NCI-H460 (cell line): ENCODE measurements at regions not wholly inside any gene's neighbourhood (a gene's known extent, or its start where the extent isn't known, plus 50 kb on each side); places are given as distances from the start of the nearest gene placed in this dataset.

ENCODE experiments used
- DNase-seq: peaks from one replicate; pipeline ENCODE4 v3.0.0-alpha.2; 2016; ENCODE audit warnings: low read depth; ENCODE audit errors: extremely low read depth

DNA sequence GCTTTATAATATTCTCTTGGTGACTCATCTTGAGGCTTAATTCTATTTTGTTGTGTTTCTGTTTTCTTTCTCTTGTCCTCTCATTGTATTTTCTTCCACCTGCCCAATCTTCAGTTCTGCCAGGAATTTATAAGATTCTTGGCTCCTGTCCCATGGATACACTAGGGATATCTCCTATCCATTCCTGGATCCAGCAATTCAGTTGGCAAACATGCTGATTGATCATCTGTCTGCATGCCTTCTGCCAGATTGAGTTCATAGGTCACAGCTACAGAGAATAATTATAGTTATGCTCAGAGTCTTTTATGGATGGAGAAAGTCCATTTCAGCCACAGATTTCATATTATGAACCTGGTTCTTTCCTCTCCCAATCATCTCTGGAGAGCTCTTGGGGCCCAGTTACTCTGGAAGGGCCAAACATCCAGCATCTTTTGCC lies 140.4 kb upstream of the MAGI2 start:
- DNase-seq = no peak

DNA sequence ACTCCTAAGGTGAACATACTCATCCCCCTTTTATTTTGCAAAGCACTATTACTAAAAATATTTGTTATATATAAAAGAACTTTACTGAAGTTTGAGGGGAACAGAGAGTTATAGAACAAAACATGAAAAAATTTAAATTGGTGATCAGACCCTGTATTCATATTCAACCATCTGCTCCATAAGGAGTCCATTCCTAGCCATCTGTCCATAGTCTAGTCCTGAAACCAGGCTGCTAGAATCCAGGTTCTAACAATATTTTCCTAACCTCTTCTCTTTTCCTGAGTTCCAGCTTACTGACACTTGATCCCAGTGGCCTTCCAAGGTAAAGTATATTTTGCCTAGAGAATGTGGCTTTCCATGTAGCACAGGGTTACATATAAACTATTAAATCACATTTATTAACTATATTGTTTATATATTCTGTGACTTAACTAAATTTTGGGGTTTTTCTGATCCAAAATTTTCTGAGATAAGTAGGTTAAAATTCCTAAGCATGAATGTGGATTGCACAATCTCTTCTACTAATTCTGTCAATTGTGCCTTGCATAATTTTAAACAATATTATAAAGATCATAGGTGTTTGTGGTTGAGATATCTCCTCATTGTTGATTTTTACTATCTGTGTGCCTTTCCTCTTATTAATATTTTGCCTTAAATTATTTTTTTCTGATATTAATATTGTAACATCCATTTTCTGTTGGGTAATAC lies 137.6 kb upstream of the MAGI2 start:
- no peak for DNase-seq

DNA sequence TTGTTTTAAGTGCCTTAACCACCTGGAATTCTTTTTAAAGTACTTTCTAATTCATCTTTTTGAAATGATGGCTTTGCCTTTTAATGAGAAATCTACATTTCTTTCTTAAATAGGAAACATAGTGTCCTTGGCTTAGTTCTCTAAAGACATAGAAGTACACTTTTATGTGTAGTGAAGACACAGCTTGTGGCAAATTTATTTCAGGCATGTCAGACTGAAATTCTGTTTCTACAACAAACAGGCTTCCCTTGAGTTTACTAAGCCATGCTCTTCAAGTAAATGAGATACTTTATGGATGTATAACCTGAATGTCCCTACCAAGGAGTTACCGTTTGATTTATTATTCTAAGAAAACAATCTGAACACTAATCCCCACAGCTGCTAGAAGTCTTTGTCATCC lies 136.9 kb upstream of the MAGI2 start:
- no peak for DNase-seq

DNA sequence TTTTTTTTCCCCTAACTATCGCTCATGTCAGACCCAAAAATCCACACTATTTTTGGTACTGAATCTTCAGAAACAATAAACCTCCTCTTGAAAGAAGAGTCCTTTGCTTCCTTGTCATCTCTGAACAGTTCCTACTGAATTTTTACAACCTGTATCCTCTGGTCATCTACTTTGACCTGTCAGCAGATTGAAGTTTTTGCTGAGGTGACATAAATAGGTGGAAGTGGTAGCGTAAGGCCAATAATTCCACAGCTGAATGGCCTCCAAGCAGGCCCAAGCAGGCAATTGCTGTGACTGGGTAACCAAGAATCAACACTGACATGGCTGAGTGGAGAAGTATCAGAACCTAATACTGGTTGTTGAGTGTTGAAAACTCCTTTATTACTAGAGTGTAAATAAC lies 117.4 kb upstream of the MAGI2 start:
- DNase-seq = no peak

GRCh38 chr7:79563821-79564522 lies 110.5 kb upstream of the MAGI2 start:
- DNase-seq = no peak

DNA sequence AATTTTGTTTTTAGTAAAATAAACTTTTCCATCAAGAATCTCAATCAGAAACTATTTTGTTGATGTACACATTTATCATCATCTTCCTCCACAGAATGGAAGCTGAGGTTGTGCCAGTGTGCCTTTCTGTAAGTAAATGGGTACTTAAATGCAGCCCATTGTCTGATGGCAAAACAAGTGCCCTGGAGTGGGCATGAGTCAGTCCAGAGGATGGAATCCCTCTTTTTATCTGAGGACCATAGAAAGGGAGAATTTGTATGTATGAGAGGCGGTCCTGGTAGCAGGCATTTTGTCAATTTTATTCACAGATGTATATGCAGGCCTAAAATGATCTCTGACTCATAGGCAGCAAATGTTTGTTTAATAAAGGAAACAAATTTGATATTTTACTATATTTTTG lies 102.1 kb upstream of the MAGI2 start:
- DNase-seq = no peak

DNA sequence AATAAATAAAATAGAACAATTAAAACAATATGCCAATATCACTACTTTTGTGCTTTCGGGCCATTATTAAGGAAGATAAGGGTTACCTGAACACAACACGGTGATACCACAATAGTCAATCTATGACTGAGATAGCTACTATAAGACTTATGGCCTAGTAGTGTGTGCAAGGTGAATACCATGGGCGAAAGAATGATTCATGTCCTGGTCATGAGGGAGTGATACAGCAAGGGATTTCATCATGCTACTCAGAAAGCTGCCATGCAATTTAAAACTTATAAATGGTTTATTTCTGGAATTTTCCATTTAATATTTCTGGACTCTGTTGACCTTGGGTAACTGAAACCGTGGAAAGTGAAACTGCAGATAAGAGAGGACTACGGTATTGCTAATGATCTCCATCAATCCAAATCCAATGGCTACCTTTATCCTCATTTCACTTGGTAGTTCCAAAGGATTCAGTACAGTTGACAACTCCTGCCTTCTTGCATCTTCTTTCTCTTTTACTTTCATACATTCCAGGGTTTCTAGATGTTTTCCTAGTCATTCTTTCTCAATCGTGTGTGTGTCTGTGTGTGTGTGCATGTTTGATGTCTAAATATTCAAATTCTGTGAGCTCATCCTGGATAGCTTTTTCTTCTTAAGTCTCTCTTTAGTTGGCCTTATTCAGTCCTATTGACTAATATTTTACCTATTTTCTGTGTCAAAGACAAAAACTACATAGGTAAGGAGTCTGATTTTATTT lies 100.5 kb upstream of the MAGI2 start:
- DNase-seq = peak; percentile 18

GRCh38 chr7:79552463-79552862 lies 99.0 kb upstream of the MAGI2 start:
- DNase-seq = no peak

- no peak for DNase-seq
Measured at GRCh38 chr7:79548727-79549126, 95.3 kb upstream of the MAGI2 start.

GRCh38 chr7:79547132-79547531 lies 93.7 kb upstream of the MAGI2 start:
- no peak for DNase-seq

- DNase-seq = no peak
Measured at GRCh38 chr7:79540592-79540991, 87.1 kb upstream of the MAGI2 start.

DNA sequence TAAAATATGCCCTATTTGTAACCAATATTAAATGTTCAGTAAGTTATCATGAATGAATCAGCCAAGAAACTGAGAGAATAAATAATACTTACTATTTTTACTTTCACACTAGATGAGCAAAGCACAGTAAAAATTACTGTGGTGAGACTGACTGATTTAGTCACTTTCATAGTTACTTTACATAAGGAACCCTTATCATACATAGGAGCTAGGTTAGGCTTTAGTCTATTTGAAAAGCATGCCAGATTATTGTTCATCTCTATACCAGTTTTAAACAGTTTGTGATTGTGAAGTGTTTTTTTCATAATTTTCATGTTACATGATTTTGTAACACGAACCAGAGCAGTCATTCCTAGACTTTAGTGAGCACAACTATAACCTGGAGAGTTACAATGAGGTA lies 80.7 kb upstream of the MAGI2 start:
- no peak for DNase-seq

GRCh38 chr7:79531905-79532664 lies 78.6 kb upstream of the MAGI2 start:
- DNase-seq = no peak

- DNase-seq = no peak
Measured at GRCh38 chr7:79531116-79531515, 77.6 kb upstream of the MAGI2 start.

DNA sequence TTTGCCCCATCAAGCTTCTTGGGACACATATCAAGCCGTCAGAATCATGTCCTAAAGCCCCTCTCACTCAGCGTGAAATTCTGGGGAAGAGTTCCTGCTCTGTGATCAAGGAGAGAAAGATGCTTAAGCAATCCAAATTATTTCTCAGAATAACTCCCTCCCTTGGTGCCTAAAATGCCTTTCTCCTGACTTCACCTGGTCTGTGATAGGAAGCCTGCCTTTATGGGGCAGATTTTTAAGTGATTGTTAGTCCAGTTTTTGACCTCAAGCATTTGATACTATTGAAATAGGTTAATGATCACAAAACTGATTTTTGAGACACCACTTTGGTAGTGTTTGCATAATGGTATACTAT lies 76.4 kb upstream of the MAGI2 start:
- DNase-seq = no peak

GRCh38 chr7:79529214-79529880 lies 75.9 kb upstream of the MAGI2 start:
- DNase-seq = no peak

DNA sequence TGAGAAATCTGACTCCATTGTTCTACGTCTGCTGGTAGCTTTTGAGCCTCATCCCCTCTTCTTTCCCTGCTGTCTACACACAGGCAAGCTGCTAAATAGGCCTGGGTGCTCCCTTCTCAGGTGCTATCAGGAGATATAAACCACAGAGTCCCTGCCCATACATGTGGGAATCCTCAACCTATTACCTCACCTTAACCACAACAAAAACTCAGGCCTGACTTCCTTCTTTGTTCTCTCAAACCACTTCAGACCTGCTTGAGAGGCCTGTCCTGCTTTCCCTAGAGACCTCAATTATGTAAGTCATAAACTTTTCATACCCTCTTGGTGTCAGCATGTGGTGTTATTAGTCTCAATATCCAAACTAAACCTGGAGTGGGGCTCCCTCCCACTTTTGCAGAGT lies 75.0 kb upstream of the MAGI2 start:
- DNase-seq = no peak

- DNase-seq = no peak
Measured at GRCh38 chr7:79524048-79524447, 70.6 kb upstream of the MAGI2 start.

DNA sequence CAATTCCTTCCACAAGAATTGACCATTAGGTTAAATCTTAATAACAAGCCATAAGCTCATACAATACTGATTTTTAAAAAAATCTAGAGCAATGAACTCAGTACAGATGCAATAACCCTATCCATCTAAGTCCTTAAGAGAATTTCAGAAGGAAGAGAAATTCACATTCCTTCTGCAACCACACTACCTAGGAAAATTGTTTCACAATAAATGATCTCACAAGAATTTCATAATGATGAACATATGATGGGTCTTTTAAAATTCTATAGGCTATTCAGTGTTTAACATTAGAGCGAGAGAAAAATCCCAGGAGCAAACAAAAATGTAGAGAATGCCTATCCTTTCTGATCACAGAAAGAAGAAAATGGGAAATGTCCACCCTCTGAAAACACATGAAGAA lies 70.0 kb upstream of the MAGI2 start:
- DNase-seq = no peak

DNA sequence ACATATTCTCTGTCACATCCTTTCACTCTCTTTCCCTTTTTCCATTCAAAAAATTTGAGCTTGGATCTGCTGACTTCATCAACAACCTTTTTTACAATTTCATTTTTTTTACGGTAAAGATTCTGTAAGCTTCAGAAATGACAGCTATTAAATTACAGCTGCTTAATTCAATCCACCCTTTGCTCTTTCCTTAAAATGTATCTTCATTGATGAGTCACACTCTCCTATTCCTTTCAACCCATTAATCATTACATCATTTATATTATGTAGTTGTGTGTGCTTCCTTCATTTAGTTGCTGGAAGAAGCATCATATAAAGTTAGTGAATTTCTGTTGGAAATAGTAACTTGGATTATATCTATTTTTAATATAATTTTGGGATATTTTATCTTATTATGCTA lies 67.1 kb upstream of the MAGI2 start:
- no peak for DNase-seq

- DNase-seq = no peak
Measured at GRCh38 chr7:79515358-79515757, 61.9 kb upstream of the MAGI2 start.
